NCI-H345 treated with DMSO at 0.1 percent for 48 hours (cell line): ENCODE measurements at regions not wholly inside any gene's neighbourhood (a gene's known extent, or its start where the extent isn't known, plus 50 kb on each side); places are given as distances from the start of the nearest gene placed in this dataset.
A peak's percentile ranks its signal among the peaks of the same experiment; 100 is the strongest.

Source experiments
- DNase-seq: peaks from one replicate; lab custom pipeline; 2025; ENCODE audit not compliant: unreplicated experiment; lab: John Stamatoyannopoulos, UW

DNA sequence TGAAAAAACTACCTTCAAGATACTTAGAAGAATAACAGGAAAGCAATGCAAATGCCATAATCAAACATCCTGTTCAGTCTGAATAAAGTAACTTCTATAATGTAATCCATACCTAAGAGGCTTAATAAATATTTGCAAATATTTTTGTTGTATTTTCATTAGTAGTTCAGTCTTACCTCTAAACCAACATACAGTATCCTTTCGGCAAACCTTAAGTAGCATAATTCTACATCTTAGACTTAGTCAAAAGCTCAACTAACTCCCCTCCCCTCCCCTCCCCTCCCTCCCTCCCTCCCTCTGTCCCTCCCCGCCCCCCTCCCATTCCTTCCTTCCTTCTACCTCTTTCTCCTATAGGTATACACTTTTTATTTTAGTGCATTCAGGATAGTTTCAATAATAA is 1373.2 kb downstream of the SUCLG1 start:
- no peak for DNase-seq

DNA sequence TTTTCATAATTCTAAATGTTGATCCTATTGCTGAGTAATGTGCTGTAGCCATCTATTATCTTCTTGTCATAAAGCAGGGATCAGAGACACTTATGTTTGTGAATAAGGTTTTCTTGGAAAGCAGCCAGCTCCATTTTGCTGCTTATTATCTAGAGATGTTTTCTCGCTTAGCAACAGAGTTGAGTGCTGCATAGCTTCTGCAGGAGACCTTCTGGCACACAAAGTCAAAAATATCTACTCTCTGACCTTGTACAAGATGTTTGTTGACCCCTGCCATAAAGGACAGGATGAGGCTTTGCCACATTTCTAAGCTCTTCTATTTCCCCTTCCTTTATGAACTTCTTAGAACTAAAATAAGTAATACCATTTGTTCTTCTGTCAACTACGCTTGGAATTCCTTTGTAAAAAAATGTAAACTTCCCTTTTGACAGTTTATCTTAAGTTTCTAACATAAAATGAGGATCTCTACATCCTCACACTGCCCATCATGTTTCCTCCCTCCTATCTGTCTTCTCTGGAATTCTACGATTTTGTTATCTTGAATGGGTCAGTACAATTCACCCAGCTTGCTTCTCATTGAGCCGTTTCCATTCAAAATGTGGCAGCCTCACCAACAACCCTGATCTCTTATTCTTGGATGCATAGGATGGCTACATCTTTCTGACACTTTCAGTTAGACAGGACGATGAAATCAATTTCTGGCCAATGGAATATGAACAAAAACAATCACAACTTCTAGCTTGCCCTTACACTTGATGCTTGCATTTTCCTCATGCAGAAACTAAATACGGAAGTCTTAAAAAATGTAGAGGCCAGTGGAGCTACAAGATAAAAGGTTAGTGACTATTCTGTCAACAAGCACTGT is 1377.0 kb downstream of the SUCLG1 start:
- DNase-seq: peak; percentile 83

DNA sequence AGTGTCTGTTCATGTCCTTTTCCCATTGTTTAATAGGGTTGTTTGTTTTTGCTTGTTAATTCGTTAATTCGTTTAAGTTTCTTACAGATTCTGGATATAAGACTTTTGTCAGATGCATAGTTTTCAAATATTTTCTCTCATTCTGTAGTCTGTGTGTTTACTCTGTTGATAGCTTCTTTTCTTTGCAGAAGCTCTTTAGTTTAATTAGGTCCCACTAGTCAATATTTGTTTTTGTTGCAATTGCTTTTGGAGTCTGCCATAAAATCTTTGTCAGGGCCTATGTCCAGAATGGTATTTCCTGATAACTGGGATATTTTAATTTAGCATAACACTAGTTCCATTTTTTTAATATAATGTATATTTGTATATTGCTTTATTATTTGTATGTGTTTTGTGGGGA is 1380.1 kb downstream of the SUCLG1 start:
- DNase-seq: no peak

GRCh38 chr2:83072767-83073166 is 1386.3 kb downstream of the SUCLG1 start:
- no peak for DNase-seq

- DNase-seq: no peak
These were observed 1387.2 kb downstream of the SUCLG1 start for GRCh38 chr2:83071914-83072313.

GRCh38 chr2:83071352-83071751 is 1387.7 kb downstream of the SUCLG1 start:
- DNase-seq: no peak

DNA sequence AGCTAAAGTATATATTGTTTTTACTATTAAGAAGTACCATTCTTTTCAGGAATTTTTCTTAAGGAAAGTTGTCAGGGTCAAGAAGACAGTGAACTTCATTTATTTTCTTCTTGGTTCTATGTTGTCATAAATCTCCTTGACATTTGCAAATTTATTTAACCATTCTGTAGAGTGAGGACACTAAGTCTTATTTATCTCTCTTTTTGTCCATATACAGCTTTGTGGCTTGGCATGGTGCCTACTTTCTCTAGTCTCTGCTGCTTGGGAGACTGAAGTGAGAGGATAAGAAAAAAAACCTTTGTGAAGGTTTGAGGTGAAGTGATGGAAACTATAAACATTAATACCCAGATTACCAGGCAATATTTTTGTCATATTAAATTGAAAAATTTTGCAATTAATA is 1389.4 kb downstream of the SUCLG1 start:
- no peak for DNase-seq

DNA sequence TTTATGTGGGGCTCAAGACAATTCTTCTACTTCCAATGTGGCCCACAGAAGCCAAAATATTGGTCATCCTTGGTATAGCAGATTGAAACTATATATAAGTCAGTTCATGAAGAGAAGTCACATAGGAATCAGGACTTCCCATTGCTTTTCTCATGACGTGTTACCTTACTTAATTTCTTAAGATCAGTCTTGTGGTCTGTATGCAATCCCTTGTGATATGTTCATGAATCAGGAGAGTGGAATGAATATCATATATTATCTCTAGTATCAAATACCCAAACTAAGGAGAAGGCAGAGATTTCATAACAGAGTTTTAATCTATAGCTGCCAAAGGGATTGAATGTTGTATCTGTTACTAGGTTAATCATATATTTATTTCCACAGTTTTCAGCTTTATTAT is 1390.4 kb downstream of the SUCLG1 start:
- DNase-seq: no peak

DNA sequence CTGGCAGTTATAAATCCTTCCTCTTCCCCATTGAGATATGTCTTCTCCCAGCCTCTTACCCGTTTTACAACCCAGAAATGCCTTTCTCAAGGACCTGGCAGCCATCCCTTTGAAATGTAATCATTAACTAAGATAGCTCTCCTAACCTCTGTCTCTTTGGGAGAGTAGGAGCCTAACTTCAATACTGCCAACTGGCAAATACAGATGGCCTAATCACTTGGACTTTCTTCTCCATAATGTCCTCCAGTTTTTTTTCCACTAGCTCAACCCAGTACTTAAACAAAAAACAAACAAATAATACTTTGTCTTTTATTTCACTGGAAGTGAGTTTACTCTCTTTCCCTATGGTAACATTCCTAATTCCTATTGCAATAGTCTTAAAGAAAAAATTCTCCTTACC is 1391.1 kb downstream of the SUCLG1 start:
- no peak for DNase-seq

GRCh38 chr2:83063933-83064332 is 1395.1 kb downstream of the SUCLG1 start:
- no peak for DNase-seq

- DNase-seq: no peak
These were observed 1395.6 kb downstream of the SUCLG1 start for GRCh38 chr2:83063511-83063910.

DNA sequence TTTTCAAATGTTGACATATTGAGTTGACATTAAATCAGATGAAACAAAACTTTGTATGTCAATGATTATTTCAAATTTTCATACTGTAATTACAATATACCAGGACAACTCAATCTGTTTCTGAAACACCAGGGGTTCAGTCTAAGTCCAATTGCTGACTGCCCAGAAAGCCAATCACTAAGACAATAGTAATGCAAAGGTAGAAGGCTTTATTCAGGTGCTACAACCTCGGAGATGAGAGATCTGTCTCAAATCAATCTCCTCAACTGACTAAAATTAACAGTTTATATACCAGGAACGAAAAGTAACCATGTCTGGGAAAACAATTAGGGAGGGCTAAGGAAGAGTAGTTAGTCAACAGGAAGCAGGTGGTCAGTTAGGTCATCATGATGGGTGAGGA is 1400.4 kb downstream of the SUCLG1 start:
- DNase-seq: no peak

DNA sequence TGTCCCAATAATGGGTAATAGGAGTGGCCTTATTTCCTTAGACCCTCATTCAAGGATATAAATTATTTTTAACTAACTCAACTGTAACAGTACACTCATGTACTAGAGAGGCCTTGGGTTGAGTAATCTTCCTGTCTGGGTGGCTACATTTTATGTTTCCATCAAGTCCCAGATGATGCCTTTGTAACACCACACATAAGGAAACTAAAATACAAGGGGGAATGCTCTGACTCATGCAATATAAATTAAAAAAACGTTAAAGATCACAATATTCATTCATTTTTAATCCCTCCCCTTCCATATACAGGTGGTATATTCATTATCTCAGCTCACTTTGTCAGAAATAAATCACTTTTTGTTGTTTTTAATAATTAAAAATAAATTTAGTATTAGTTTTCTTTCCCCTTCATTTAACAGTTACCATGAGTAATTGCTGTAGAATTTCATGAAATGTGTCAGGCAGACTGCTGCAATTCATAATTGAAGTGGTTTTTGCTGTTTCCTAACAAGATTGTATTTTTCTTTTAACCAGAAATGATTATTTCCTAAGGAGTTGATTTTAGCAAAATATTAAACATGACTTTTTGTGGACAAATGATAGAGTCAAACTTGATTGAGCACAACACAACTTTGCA is 1403.6 kb downstream of the SUCLG1 start:
- DNase-seq: no peak

DNA sequence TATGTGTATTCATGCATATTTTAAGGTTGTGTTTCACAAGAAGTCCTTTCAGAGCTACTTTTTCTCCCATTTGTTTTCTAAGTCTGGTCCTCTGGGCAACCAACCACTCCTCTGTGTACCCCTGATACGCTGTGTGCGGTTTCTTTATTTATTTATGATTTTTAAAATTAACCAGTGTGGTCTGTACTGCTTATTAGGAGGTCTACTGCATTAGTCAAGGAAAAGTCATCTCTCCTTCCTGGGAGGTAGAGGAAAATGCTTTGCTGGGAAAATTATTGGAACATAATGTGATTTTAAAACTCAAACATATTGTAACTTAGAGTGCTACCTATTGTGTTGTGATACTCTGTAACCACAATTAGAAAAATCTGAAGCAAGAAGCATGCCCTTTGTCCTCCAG is 1404.3 kb downstream of the SUCLG1 start:
- no peak for DNase-seq

GRCh38 chr2:83051538-83052170 is 1407.4 kb downstream of the SUCLG1 start:
- DNase-seq: no peak

DNA sequence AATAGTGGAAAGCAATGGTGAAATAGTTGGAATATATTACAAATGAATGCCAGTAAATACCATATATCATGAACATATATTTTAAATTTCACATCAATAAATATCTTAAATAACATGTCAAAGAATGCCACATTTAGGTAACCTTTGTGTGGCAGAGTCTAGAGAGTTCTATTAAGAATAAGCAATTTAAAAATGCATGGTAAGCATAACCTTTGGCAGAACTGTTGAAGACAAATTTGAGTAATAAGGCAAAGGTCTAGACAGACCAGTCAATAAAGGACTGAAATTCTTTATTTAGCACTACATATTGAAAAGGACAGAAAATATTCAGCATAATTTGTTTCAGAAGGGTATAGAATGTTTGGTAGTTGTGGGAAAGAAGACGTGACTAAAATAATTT is 1417.0 kb downstream of the SUCLG1 start:
- DNase-seq: no peak

- no peak for DNase-seq
These were observed 1436.4 kb downstream of the SUCLG1 start for GRCh38 chr2:83022631-83023210.

DNA sequence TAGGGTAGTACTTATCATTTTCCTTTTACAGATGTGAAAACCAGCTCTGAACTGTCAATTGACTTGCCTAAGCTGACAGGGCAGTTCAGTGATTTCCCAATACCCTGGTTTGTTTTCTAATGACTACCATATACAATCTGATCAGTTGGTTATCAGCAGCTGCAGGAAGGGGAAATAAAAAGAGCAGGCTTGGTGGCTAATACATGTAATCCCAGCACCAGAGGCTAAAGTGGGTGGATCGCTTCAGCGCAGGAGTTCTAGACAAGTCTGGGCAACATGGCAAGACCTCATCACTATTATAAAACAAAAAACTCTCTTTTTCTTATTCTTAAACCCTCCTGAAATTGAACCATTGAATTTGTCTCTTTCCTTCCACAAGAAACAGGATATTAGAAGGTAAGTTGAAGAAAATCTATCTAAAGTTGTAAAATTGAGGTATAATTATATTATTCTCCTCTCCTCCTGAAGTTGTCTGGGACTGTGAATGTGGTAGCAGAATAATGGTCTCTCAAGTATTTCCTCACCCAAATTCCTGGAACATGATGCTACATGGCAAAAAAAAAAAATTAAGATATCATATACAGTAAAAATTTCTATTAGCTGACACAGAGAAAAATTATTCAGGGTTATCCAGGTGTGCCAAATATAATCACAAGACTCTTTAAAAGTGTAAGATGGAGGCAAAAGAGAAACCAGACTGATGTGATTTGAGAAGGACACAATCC is 1441.6 kb downstream of the SUCLG1 start:
- DNase-seq: no peak

DNA sequence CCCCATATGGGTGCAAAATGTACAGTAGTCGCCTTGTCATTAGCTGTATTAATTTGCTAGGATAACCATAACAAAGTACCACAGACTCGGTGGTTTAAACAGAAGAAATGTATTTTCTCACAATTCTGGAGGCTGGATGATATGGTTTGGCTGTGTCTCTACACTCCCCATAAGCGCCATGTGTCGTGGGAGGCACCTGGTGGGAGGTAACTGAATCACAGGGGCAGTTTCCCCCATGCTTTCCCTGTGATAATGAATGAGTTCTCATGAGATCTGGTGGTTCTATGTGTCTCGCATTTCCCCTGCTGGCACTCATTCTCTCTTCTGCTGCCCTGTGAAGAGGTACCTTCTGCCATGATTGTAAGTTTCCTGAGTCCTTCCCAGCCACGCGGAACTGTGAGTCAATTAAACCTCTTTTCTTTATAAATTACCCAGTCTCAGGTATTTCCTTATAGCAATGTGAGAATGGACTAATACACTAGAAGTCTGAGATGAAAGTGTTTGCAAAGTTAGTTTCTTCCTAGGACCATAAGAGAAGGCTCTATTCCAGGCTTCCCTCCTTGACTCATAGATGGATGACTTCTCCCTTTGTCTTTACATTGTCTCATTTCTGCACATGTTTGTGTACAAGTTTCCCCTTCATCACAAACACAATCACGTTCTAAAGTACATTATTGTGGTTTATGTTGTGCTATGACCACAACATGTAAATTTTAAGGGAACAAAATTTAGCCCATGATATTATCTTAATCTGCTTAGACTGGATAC is 1442.6 kb downstream of the SUCLG1 start:
- no peak for DNase-seq

DNA sequence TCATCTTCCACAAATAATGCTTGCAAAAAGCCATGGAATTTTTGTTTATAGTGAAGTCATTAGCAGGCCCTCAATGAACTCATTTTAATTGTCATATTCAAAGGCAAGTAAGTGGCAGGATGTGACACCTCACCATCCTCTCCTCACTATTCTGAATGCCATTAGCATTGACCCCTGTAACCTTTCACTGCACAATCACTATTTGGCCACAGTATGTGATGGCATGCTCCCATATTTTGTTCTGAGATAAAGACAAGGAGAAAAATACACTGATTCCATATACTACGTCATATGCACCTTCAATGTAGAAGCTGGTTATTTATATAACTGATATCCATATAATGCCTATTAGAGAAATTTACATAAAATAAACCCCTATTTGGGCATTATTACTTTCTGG is 1443.2 kb downstream of the SUCLG1 start:
- DNase-seq: no peak
